Effector memory CD8-positive, alpha-beta T cell (primary cell): ENCODE measurements at regions not wholly inside any gene's neighbourhood (a gene's known extent, or its start where the extent isn't known, plus 50 kb on each side); places are given as distances from the start of the nearest gene placed in this dataset.

Experiments
- ATAC-seq: fragments of 150-1000 bp; cut with Tn5 transposase; replicated peaks from 2 replicates; pipeline ENCODE4 v1.10.0; 2021; ENCODE audit warnings: mild to moderate bottlenecking, moderate library complexity
- DNase-seq, 3 experiments: peaks; one replicate each; pipeline ENCODE4 v3.0.0; 2021
- H3K27ac Mint-ChIP-seq, 2 donors: one replicate each; pipeline ENCODE4 v1.8.0; 2022; ENCODE audit warnings: mild to moderate bottlenecking in 2 of 2, mixed read lengths in 2 of 2, moderate library complexity in 2 of 2
- H3K27me3 Mint-ChIP-seq, 2 donors: one replicate each; pipeline ENCODE4 v1.8.0; 2022; ENCODE audit warnings: mixed read lengths in 2 of 2
- H3K36me3 Mint-ChIP-seq: one replicate; pipeline ENCODE4 v1.8.0; 2022; ENCODE audit warnings: mild to moderate bottlenecking, moderate library complexity, mixed read lengths; ENCODE audit not compliant: insufficient read depth
- H3K4me1 Mint-ChIP-seq, 2 donors: one replicate each; pipeline ENCODE4 v1.8.0; 2022; ENCODE audit warnings: low read depth in 2 of 2, mixed read lengths in 2 of 2
- H3K4me3 Mint-ChIP-seq, 2 donors: one replicate each; pipeline ENCODE4 v1.8.0; 2022; ENCODE audit warnings: mild to moderate bottlenecking in 2 of 2, mixed read lengths in 2 of 2, moderate library complexity in 2 of 2
- H3K9me3 Mint-ChIP-seq, 2 donors: one replicate each; pipeline ENCODE4 v1.8.0; 2022; ENCODE audit warnings: mixed read lengths in 2 of 2

GRCh38 chr16:63945806-63946205, 1176.1 kb downstream of the CDH11 start:
- H3K27ac Mint-ChIP-seq, result no peak overlapping the region
- no peaks in the 10 kb centered on the region for H3K4me1 Mint-ChIP-seq
- no peaks in the 10 kb centered on the region for H3K27me3 Mint-ChIP-seq
- no peaks in the 10 kb centered on the region for H3K36me3 Mint-ChIP-seq
- peaks cover 7 to 9% of the 10 kb centered on the region in 2 donors for H3K9me3 Mint-ChIP-seq
- DNase-seq (no peak), ATAC-seq (no peak)
- no peak overlapping the region for H3K4me3 Mint-ChIP-seq

GRCh38 chr16:63943566-63943965, 1178.3 kb downstream of the CDH11 start:
- Mint-ChIP-seq H3K36me3 (no peaks in the 10 kb centered on the region), H3K9me3 (peaks cover 7 to 9% of the 10 kb centered on the region in 2 donors), H3K4me1 (no peaks in the 10 kb centered on the region), H3K4me3 (no peak overlapping the region), H3K27ac (no peak overlapping the region), H3K27me3 (no peaks in the 10 kb centered on the region)
- no peak for ATAC-seq
- no peak for DNase-seq

GRCh38 chr16:63938661-63939060, 1183.2 kb downstream of the CDH11 start:
- Mint-ChIP-seq H3K4me3 (no peak overlapping the region), H3K27ac (no peak overlapping the region), H3K36me3 (no peaks in the 10 kb centered on the region), H3K9me3 (peaks cover 13 to 17% of the 10 kb centered on the region in 2 donors), H3K27me3 (no peaks in the 10 kb centered on the region), H3K4me1 (no peaks in the 10 kb centered on the region)
- DNase-seq, result no peak
- no peak for ATAC-seq

- no peaks in the 10 kb centered on the region for H3K36me3 Mint-ChIP-seq
- no peak overlapping the region for H3K27ac Mint-ChIP-seq
- peaks cover 9 to 16% of the 10 kb centered on the region in 2 donors for H3K9me3 Mint-ChIP-seq
- no peak for ATAC-seq
- no peak overlapping the region for H3K4me3 Mint-ChIP-seq
- no peaks in the 10 kb centered on the region for H3K27me3 Mint-ChIP-seq
- DNase-seq, result no peak
- H3K4me1 Mint-ChIP-seq, result no peaks in the 10 kb centered on the region
These were observed 1188.0 kb downstream of the CDH11 start for GRCh38 chr16:63933841-63934240.

- no peak for ATAC-seq
- peaks cover 12 to 23% of the 10 kb centered on the region in 2 donors for H3K9me3 Mint-ChIP-seq
- no peaks in the 10 kb centered on the region for H3K4me1 Mint-ChIP-seq
- no peak overlapping the region for H3K27ac Mint-ChIP-seq
- DNase-seq, result no peak
- no peaks in the 10 kb centered on the region for H3K36me3 Mint-ChIP-seq
- H3K4me3 Mint-ChIP-seq, result no peak overlapping the region
- no peaks in the 10 kb centered on the region for H3K27me3 Mint-ChIP-seq
These were observed 1193.4 kb downstream of the CDH11 start for GRCh38 chr16:63928421-63928820.

GRCh38 chr16:63925221-63925620, 1196.6 kb downstream of the CDH11 start:
- Mint-ChIP-seq H3K9me3 (peaks cover 10 to 19% of the 10 kb centered on the region in 2 donors), H3K27ac (no peak overlapping the region), H3K4me1 (no peaks in the 10 kb centered on the region), H3K27me3 (no peaks in the 10 kb centered on the region), H3K36me3 (no peaks in the 10 kb centered on the region), H3K4me3 (no peak overlapping the region)
- ATAC-seq (no peak), DNase-seq (no peak)

- ATAC-seq (no peak), DNase-seq (no peak)
- Mint-ChIP-seq H3K27me3 (no peaks in the 10 kb centered on the region), H3K36me3 (no peaks in the 10 kb centered on the region), H3K4me3 (no peak overlapping the region), H3K27ac (no peak overlapping the region), H3K4me1 (no peaks in the 10 kb centered on the region), H3K9me3 (peaks cover 15 to 23% of the 10 kb centered on the region in 2 donors)
These were observed 1199.3 kb downstream of the CDH11 start for GRCh38 chr16:63922560-63922959.

GRCh38 chr16:63921737-63922295, 1200.0 kb downstream of the CDH11 start:
- Mint-ChIP-seq H3K27me3 (no peaks in the 10 kb centered on the region), H3K9me3 (peaks cover 20 to 29% of the 10 kb centered on the region in 2 donors), H3K4me3 (no peak overlapping the region), H3K36me3 (no peaks in the 10 kb centered on the region), H3K27ac (no peak overlapping the region), H3K4me1 (no peaks in the 10 kb centered on the region)
- DNase-seq (no peak), ATAC-seq (no peak)

GRCh38 chr16:63913290-63913689, 1208.6 kb downstream of the CDH11 start:
- no peak for DNase-seq
- H3K4me1 Mint-ChIP-seq, result no peaks in the 10 kb centered on the region
- H3K9me3 Mint-ChIP-seq, result peaks cover 8 to 25% of the 10 kb centered on the region in 2 donors
- no peak for ATAC-seq
- H3K36me3 Mint-ChIP-seq, result no peaks in the 10 kb centered on the region
- no peak overlapping the region for H3K4me3 Mint-ChIP-seq
- no peaks in the 10 kb centered on the region for H3K27me3 Mint-ChIP-seq
- no peak overlapping the region for H3K27ac Mint-ChIP-seq

- ATAC-seq (no peak), DNase-seq (no peak)
- Mint-ChIP-seq H3K9me3 (peaks cover 10 to 20% of the 10 kb centered on the region in 2 donors), H3K27ac (no peak overlapping the region), H3K4me1 (no peaks in the 10 kb centered on the region), H3K36me3 (no peaks in the 10 kb centered on the region), H3K27me3 (no peaks in the 10 kb centered on the region), H3K4me3 (no peak overlapping the region)
These were observed 1214.6 kb downstream of the CDH11 start for GRCh38 chr16:63907251-63907650.

- DNase-seq (no peak), ATAC-seq (no peak)
- Mint-ChIP-seq H3K9me3 (peaks cover 8 to 22% of the 10 kb centered on the region in 2 donors), H3K27me3 (no peaks in the 10 kb centered on the region), H3K4me3 (no peak overlapping the region), H3K36me3 (no peaks in the 10 kb centered on the region), H3K4me1 (no peaks in the 10 kb centered on the region), H3K27ac (no peak overlapping the region)
These were observed 1216.9 kb downstream of the CDH11 start for GRCh38 chr16:63904930-63905329.

GRCh38 chr16:63904182-63904581, 1217.7 kb downstream of the CDH11 start:
- no peaks in the 10 kb centered on the region for H3K27me3 Mint-ChIP-seq
- DNase-seq (no peak), ATAC-seq (no peak)
- no peak overlapping the region for H3K4me3 Mint-ChIP-seq
- no peak overlapping the region for H3K27ac Mint-ChIP-seq
- H3K36me3 Mint-ChIP-seq, result no peaks in the 10 kb centered on the region
- no peaks in the 10 kb centered on the region for H3K4me1 Mint-ChIP-seq
- peaks cover 9 to 27% of the 10 kb centered on the region in 2 donors for H3K9me3 Mint-ChIP-seq

GRCh38 chr16:63896383-63897109, 1225.3 kb downstream of the CDH11 start:
- H3K9me3 Mint-ChIP-seq, result peaks cover 7 to 8% of the 10 kb centered on the region in 2 donors
- H3K4me1 Mint-ChIP-seq, result no peaks in the 10 kb centered on the region
- no peak for DNase-seq
- no peak for ATAC-seq
- no peak overlapping the region for H3K27ac Mint-ChIP-seq
- H3K36me3 Mint-ChIP-seq, result no peaks in the 10 kb centered on the region
- no peak overlapping the region for H3K4me3 Mint-ChIP-seq
- H3K27me3 Mint-ChIP-seq, result no peaks in the 10 kb centered on the region

GRCh38 chr16:63890723-63891122, 1231.1 kb downstream of the CDH11 start:
- ATAC-seq (no peak), DNase-seq (no peak)
- no peak overlapping the region for H3K27ac Mint-ChIP-seq
- peaks cover 7 to 16% of the 10 kb centered on the region in 2 donors for H3K9me3 Mint-ChIP-seq
- H3K36me3 Mint-ChIP-seq, result no peaks in the 10 kb centered on the region
- H3K27me3 Mint-ChIP-seq, result no peaks in the 10 kb centered on the region
- no peak overlapping the region for H3K4me3 Mint-ChIP-seq
- no peaks in the 10 kb centered on the region for H3K4me1 Mint-ChIP-seq
